ENCODE measurements at regions not wholly inside any gene's neighbourhood (a gene's known extent, or its start where the extent isn't known, plus 50 kb on each side); places are given as distances from the start of the nearest gene placed in this dataset.

- no peak overlapping the region for H3K4me3 ChIP-seq
- peaks cover 12% of the 10 kb centered on the region; the same call in 1 of the 2 replicates for H3K4me1 ChIP-seq (replicated peaks; ENCODE audit: insufficient read depth)
- intact Hi-C loops (cut with micrococcal nuclease; ENCODE audit: unreplicated experiment): loop anchor here (10.0 kb wide), 1 partner anchor 903 kb away; no protein-coding TSS in a partner anchor
- no peaks in the 10 kb centered on the region for H3K9me2 ChIP-seq (ENCODE audit: insufficient read depth)
- ChIA-PET CTCF (no interaction called here), POLR2A (ENCODE audit: unreplicated experiment) (no interaction called here)
- no peak for DNase-seq
- H2AFZ ChIP-seq: no peak overlapping the region
- H3F3A ChIP-seq (ENCODE audit: insufficient read depth, low read depth): peaks cover 13% of the 10 kb centered on the region; the same call in 1 of the 2 replicates
- H3K36me3 ChIP-seq (ENCODE audit: low read depth): no peaks in the 10 kb centered on the region
- TF ChIP-seq EZH2 (IDR thresholded peaks at IDR 0.05; ENCODE audit: low read depth) (no peak), CTCF (conservative IDR thresholded peaks at IDR 0.05) (no peak)
- no peaks in the 10 kb centered on the region for H3K79me2 ChIP-seq (ENCODE audit: low read depth)
- peaks cover 6% of the 10 kb centered on the region; the same call in 1 of the 2 replicates for H3K9me3 ChIP-seq (ENCODE audit: insufficient read depth, low read depth)
- H3K27ac ChIP-seq: no peak overlapping the region
- H4K20me1 ChIP-seq (ENCODE audit: insufficient read depth): no peaks in the 10 kb centered on the region
- no peak overlapping the region for H3K4me2 ChIP-seq
- no peaks in the 10 kb centered on the region for H3K27me3 ChIP-seq (ENCODE audit: insufficient read depth, low read depth)
- BruUV-seq (replicated peaks): no TSS peak
These were observed 164.2 kb upstream of the PTBP2 start for GRCh38 chr1:96557336-96557735.

GRCh38 chr1:96558635-96559034 is 162.9 kb upstream of the PTBP2 start:
- Histone ChIP-seq H3K27ac (no peak overlapping the region), H3F3A (ENCODE audit: insufficient read depth, low read depth) (peaks cover 13% of the 10 kb centered on the region; the same call in 1 of the 2 replicates), H2AFZ (no peak overlapping the region), H3K79me2 (ENCODE audit: low read depth) (no peaks in the 10 kb centered on the region), H3K9me2 (ENCODE audit: insufficient read depth) (no peaks in the 10 kb centered on the region), H3K4me1 (replicated peaks; ENCODE audit: insufficient read depth) (peaks cover 12% of the 10 kb centered on the region; the same call in 1 of the 2 replicates), H3K9me3 (ENCODE audit: insufficient read depth, low read depth) (peaks cover 6% of the 10 kb centered on the region; the same call in 1 of the 2 replicates), H4K20me1 (ENCODE audit: insufficient read depth) (no peaks in the 10 kb centered on the region), H3K4me3 (no peak overlapping the region), H3K27me3 (ENCODE audit: insufficient read depth, low read depth) (no peaks in the 10 kb centered on the region), H3K36me3 (ENCODE audit: low read depth) (no peaks in the 10 kb centered on the region), H3K4me2 (no peak overlapping the region)
- no peak for DNase-seq
- BruUV-seq (replicated peaks): no TSS peak
- CTCF ChIA-PET: no interaction called here
- POLR2A ChIA-PET (ENCODE audit: unreplicated experiment): no interaction called here
- intact Hi-C loops (cut with micrococcal nuclease; ENCODE audit: unreplicated experiment): loop anchor here (10.0 kb wide), 1 partner anchor 904 kb away; no protein-coding TSS in a partner anchor
- TF ChIP-seq CTCF (conservative IDR thresholded peaks at IDR 0.05) (no peak), EZH2 (IDR thresholded peaks at IDR 0.05; ENCODE audit: low read depth) (no peak)

- CTCF ChIA-PET: no interaction called here
- Histone ChIP-seq H4K20me1 (ENCODE audit: insufficient read depth) (no peaks in the 10 kb centered on the region), H3K79me2 (ENCODE audit: low read depth) (no peaks in the 10 kb centered on the region), H3K27ac (no peak overlapping the region), H3K36me3 (ENCODE audit: low read depth) (no peaks in the 10 kb centered on the region), H3K4me2 (peak overlapping the region; percentile 23; the same call in 1 of the 2 replicates), H3K27me3 (ENCODE audit: insufficient read depth, low read depth) (no peaks in the 10 kb centered on the region), H3K4me3 (no peak overlapping the region), H3F3A (ENCODE audit: insufficient read depth, low read depth) (peaks cover 13% of the 10 kb centered on the region; the same call in 1 of the 2 replicates), H3K9me3 (ENCODE audit: insufficient read depth, low read depth) (peaks cover 6% of the 10 kb centered on the region; the same call in 1 of the 2 replicates), H3K4me1 (replicated peaks; ENCODE audit: insufficient read depth) (peaks cover 12% of the 10 kb centered on the region; the same call in 1 of the 2 replicates), H2AFZ (0 out of 2 replicates have a peak overlapping the region, but pooled peaks have one; percentile 34), H3K9me2 (ENCODE audit: insufficient read depth) (no peaks in the 10 kb centered on the region)
- POLR2A ChIA-PET (ENCODE audit: unreplicated experiment): interaction anchor here (0.7 kb wide), 1 partner anchor 10 kb away, joined by 6 read pairs; no protein-coding TSS in a partner anchor
- no peak for TF ChIP-seq CTCF (conservative IDR thresholded peaks at IDR 0.05)
- TF ChIP-seq EZH2 (IDR thresholded peaks at IDR 0.05; ENCODE audit: low read depth): no peak
- no peak for DNase-seq
- intact Hi-C loops (cut with micrococcal nuclease; ENCODE audit: unreplicated experiment): loop anchor here (10.0 kb wide), 1 partner anchor 904 kb away; no protein-coding TSS in a partner anchor
- no TSS peak for BruUV-seq (replicated peaks)
These were observed 162.4 kb upstream of the PTBP2 start for GRCh38 chr1:96559181-96559580.

Measured in PC-9 (cell line).